ENCODE measurements at regions not wholly inside any gene's neighbourhood (a gene's known extent, or its start where the extent isn't known, plus 50 kb on each side); places are given as distances from the start of the nearest gene placed in this dataset.

DNA sequence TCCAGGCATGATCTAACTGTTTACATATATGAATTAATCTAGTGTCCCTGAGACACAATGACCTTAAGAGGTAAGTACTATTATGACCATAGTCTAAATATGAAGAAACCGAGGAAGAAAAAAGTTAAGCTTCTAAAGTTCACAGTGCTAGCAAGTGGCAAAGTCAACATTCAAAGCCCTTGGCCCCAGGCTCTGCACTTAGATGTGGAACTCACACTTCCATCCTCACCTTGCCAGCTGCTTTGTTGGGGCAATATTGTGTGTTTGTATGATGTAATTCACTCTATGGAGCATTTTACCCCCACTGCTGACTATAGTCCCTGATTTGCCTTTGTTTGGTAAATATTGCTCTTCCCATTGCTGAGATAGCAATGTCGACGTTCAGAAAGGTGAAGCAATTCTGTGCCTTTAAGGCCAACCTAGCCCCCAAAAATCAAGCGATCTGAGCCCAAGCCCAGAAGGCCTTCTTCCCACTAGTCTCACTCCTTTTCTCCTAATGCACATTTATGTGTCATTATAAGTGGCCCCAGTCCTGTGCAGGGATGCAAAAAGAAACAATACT is 487.6 kb upstream of the ZMIZ1 start:
- no peak overlapping the region for H3K4me3 ChIP-seq (ENCODE audit: low read length)
- H3K9me3 ChIP-seq (ENCODE audit: control insufficient read depth, low read depth, low read length) = no peaks in the 10 kb centered on the region
- H3K27me3 ChIP-seq (ENCODE audit: control insufficient read depth, insufficient read depth, low read length) = no peaks in the 10 kb centered on the region
- H3K36me3 ChIP-seq (ENCODE audit: control insufficient read depth, insufficient read depth, low read length) = no peaks in the 10 kb centered on the region
- no CpG with 5 or more reads among the region's 4 CpGs for WGBS (ENCODE audit: insufficient coverage, low lambda C conversion rate)
- peaks cover 23% of the 10 kb centered on the region for H3K4me1 ChIP-seq (ENCODE audit: control insufficient read depth, insufficient read depth, low read length)
- no peak overlapping the region for H3K27ac ChIP-seq (ENCODE audit: low read length)
- no peak for DNase-seq

DNA sequence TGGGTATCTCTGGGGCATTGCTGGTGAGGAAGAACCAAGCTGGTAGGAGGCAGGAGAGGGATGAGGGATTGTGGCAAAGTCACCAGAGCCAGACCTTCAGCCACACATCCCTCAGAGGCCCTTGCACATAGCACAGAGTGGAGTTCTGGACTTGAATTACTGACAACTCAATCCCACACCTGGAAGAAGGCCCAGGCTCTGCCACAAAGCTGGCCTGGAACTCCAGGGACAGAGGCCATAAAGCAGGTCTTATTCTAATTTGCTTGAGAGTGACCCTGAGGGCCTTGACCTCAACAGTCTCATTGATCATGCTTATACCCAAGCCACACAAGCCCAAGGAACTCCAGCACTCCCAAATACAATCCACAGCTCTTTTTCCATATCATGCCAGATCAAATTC is 486.2 kb upstream of the ZMIZ1 start:
- no peak for DNase-seq
- peaks cover 29% of the 10 kb centered on the region for H3K4me1 ChIP-seq (ENCODE audit: control insufficient read depth, insufficient read depth, low read length)
- no peaks in the 10 kb centered on the region for H3K9me3 ChIP-seq (ENCODE audit: control insufficient read depth, low read depth, low read length)
- H3K36me3 ChIP-seq (ENCODE audit: control insufficient read depth, insufficient read depth, low read length) = no peaks in the 10 kb centered on the region
- no peak overlapping the region for H3K27ac ChIP-seq (ENCODE audit: low read length)
- H3K27me3 ChIP-seq (ENCODE audit: control insufficient read depth, insufficient read depth, low read length) = no peaks in the 10 kb centered on the region
- H3K4me3 ChIP-seq (ENCODE audit: low read length) = no peak overlapping the region

DNA sequence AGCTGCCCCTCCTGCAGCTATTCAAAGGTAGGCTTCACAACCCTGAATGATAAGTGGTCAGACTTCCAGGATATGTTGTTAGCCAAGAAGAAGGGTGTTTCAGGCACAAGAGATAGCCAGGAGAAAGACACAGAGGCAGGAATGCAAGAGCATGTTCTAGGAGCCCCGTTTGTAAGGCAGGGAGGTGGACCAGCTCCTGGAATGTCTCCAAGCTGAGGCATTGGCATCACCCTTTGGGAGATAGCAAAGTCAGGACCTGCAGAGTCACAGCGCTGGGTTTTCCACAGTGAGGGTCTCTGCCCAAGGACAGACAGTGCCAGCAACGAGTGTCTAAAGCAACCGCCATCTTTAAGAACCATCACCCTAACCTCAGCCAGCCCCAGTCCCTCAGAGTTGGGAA is 484.5 kb upstream of the ZMIZ1 start:
- Histone ChIP-seq H3K4me3 (ENCODE audit: low read length) (no peak overlapping the region), H3K27ac (ENCODE audit: low read length) (no peak overlapping the region), H3K27me3 (ENCODE audit: control insufficient read depth, insufficient read depth, low read length) (no peaks in the 10 kb centered on the region), H3K9me3 (ENCODE audit: control insufficient read depth, low read depth, low read length) (no peaks in the 10 kb centered on the region), H3K36me3 (ENCODE audit: control insufficient read depth, insufficient read depth, low read length) (no peaks in the 10 kb centered on the region), H3K4me1 (ENCODE audit: control insufficient read depth, insufficient read depth, low read length) (peaks cover 43% of the 10 kb centered on the region)
- WGBS (ENCODE audit: insufficient coverage, low lambda C conversion rate) = no CpG with 5 or more reads among the region's 4 CpGs
- no peak for DNase-seq

DNA sequence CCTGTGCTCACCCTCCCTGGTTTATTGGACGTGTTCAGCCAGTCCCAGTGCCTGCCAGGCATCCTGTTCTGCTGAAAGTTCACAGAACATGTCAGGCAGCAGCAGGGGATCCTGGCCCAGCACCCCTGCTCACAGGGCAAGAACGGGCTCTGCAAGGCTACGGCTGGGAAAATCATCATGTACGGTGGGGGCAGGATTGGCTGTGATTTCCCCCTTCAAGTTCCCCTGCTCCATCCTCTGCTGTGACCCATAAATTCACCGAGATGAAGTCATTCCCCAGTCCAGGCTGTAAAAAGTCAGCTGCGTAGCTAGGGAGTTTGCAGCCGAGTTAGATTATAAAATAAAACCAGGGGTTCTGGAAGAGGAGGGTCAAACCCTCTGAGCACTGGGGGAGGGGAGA is 484.1 kb upstream of the ZMIZ1 start:
- H3K27me3 ChIP-seq (ENCODE audit: control insufficient read depth, insufficient read depth, low read length) = no peaks in the 10 kb centered on the region
- H3K27ac ChIP-seq (ENCODE audit: low read length) = no peak overlapping the region
- no peaks in the 10 kb centered on the region for H3K36me3 ChIP-seq (ENCODE audit: control insufficient read depth, insufficient read depth, low read length)
- peaks cover 47% of the 10 kb centered on the region for H3K4me1 ChIP-seq (ENCODE audit: control insufficient read depth, insufficient read depth, low read length)
- peak in 1 of 2 donors; percentile 59 for DNase-seq
- H3K9me3 ChIP-seq (ENCODE audit: control insufficient read depth, low read depth, low read length) = no peaks in the 10 kb centered on the region
- no peak overlapping the region for H3K4me3 ChIP-seq (ENCODE audit: low read length)
- no CpG with 5 or more reads among the region's 7 CpGs for WGBS (ENCODE audit: insufficient coverage, low lambda C conversion rate)

DNA sequence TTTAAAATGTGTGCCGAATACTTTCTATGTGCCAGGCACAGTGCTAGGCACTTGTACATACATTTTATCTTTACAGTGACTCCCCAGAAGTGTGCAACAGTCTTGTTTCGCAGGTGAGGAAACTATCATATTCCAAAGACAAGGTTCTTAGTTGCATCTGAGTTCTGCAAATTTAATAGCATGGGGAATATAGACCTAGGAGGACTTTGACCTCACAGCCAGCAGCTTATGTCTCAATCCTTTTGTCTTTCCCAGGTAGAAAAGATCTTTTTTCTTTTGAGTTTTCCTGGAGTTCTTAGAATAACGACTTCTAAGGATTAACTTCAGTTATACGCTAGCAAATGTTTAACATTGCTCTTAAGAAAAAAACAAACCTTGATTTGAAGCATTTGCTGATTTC is 482.8 kb upstream of the ZMIZ1 start:
- Histone ChIP-seq H3K27me3 (ENCODE audit: control insufficient read depth, insufficient read depth, low read length) (no peaks in the 10 kb centered on the region), H3K9me3 (ENCODE audit: control insufficient read depth, low read depth, low read length) (no peaks in the 10 kb centered on the region), H3K4me3 (ENCODE audit: low read length) (no peak overlapping the region), H3K36me3 (ENCODE audit: control insufficient read depth, insufficient read depth, low read length) (no peaks in the 10 kb centered on the region), H3K4me1 (ENCODE audit: control insufficient read depth, insufficient read depth, low read length) (peaks cover 49% of the 10 kb centered on the region), H3K27ac (ENCODE audit: low read length) (peak overlapping the region; percentile 55)
- WGBS (ENCODE audit: insufficient coverage, low lambda C conversion rate) = 40% methylated on average over 2 of the region's 4 CpGs
- peak; percentile 52 to 82 for DNase-seq

DNA sequence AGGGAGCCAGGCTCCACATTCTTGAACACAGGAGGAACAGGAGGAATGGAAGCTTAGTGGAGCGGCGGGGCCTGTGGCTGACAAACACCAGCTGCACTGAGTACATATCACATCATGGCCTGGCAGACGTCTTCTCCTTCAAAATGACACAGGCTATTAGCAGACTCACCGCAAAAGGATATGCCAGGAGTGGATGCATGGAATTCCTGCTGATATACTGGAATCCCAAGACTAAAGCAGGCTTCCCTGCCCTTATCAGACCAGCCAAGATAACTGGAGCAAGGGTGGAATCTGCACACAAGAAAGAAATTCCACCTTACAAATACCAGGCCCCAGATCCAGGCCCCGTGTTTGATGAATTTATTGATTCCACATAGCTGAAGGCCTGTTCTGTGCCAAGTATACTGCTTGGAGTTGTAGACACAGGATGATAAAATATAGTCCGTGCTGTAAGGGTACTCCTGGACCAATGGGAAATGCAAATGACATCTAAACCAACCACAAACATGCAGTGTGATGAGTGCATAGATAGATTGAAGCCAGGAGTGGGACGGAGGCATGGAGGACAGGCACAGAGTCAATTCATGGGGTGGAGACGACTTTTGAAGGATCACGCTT is 480.5 kb upstream of the ZMIZ1 start:
- DNase-seq = peak; percentile 35 to 61
- Histone ChIP-seq H3K4me3 (ENCODE audit: low read length) (no peak overlapping the region), H3K36me3 (ENCODE audit: control insufficient read depth, insufficient read depth, low read length) (no peaks in the 10 kb centered on the region), H3K27me3 (ENCODE audit: control insufficient read depth, insufficient read depth, low read length) (no peaks in the 10 kb centered on the region), H3K9me3 (ENCODE audit: control insufficient read depth, low read depth, low read length) (no peaks in the 10 kb centered on the region), H3K4me1 (ENCODE audit: control insufficient read depth, insufficient read depth, low read length) (peaks cover 49% of the 10 kb centered on the region), H3K27ac (ENCODE audit: low read length) (peak overlapping the region; percentile 47)
- WGBS (ENCODE audit: insufficient coverage, low lambda C conversion rate) = no CpG with 5 or more reads among the region's 9 CpGs

DNA sequence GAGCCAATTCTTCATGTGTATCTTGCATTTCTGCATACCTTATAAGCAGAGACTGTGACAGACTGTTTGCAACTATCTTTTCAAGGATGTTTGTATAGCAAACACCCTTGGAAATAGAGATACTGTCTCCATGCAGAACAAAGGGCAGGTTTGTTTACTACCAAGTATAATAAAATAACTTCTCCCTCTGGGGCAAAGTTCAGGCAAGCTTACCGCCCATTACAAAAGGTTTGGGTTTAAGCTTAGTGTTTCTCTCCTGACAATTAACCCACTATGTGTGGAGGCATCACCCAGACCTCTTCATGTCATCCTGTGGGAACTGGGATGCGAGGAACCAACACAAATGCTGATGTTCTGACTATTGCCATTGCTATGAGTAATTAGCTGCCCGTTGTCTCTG is 479.1 kb upstream of the ZMIZ1 start:
- Histone ChIP-seq H3K27me3 (ENCODE audit: control insufficient read depth, insufficient read depth, low read length) (no peaks in the 10 kb centered on the region), H3K4me3 (ENCODE audit: low read length) (no peak overlapping the region), H3K9me3 (ENCODE audit: control insufficient read depth, low read depth, low read length) (no peaks in the 10 kb centered on the region), H3K36me3 (ENCODE audit: control insufficient read depth, insufficient read depth, low read length) (no peaks in the 10 kb centered on the region), H3K27ac (ENCODE audit: low read length) (peak overlapping the region; percentile 30), H3K4me1 (ENCODE audit: control insufficient read depth, insufficient read depth, low read length) (peaks cover 44% of the 10 kb centered on the region)
- WGBS (ENCODE audit: insufficient coverage, low lambda C conversion rate) = 40% methylated on average over 1 of the region's 3 CpGs
- peak; percentile 54 to 88 for DNase-seq

DNA sequence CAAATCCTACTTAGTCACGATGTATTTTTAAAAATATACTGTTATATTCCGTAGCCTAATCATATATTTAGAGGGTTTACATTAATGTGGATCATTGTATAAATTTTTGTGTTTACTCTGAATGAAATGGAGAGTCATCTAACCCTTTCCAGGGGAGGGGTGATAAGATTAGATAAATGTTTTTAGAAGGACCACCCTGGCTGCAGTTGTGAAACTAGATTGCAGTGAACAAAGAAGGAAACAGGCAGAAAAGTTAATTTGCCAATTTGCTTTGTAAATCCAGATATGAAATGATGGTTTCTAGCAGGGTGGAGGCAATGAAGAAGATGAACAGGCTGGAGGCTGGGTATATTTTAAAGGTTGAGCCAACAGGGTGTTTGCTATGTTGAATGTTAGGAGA is 477.7 kb upstream of the ZMIZ1 start:
- no peak overlapping the region for H3K4me3 ChIP-seq (ENCODE audit: low read length)
- H3K9me3 ChIP-seq (ENCODE audit: control insufficient read depth, low read depth, low read length) = no peaks in the 10 kb centered on the region
- no peaks in the 10 kb centered on the region for H3K36me3 ChIP-seq (ENCODE audit: control insufficient read depth, insufficient read depth, low read length)
- DNase-seq = no peak
- peaks cover 37% of the 10 kb centered on the region for H3K4me1 ChIP-seq (ENCODE audit: control insufficient read depth, insufficient read depth, low read length)
- no CpG with 5 or more reads among the region's 2 CpGs for WGBS (ENCODE audit: insufficient coverage, low lambda C conversion rate)
- H3K27me3 ChIP-seq (ENCODE audit: control insufficient read depth, insufficient read depth, low read length) = no peaks in the 10 kb centered on the region
- no peak overlapping the region for H3K27ac ChIP-seq (ENCODE audit: low read length)

DNA sequence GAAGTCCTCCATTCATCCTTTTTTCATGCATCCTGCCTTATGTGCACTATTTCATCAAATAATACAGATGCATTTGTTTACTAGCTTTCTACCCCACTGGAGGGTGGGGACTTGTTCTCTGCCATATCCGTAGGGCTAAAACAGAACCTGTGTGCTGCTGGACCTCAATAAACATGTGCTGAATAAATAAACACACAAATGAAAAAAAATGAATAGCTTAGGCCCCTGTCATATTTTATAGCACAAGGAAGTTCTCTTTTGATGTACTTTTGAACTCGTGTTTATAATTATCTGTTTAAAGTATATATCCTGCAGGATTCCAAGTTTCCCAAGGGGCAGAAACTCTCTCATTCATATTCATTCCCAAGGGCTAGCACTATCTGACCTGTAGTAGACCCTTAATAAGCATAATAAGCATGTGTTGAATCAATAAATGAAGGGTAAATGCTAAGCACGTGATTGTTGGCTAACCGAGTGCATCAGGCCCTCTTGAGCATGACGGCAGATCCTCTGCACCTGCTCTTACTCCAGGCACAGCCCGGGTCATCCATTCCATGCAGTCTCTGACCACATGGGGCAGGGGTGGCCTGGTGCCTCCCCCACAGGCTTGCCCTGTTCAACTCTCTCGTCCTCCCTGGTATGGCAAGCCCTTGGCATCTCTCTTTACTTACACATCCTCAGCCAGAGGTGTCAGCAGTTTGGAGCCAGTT is 474.1 kb upstream of the ZMIZ1 start:
- H3K27me3 ChIP-seq (ENCODE audit: control insufficient read depth, insufficient read depth, low read length) = no peaks in the 10 kb centered on the region
- no peak overlapping the region for H3K4me3 ChIP-seq (ENCODE audit: low read length)
- H3K36me3 ChIP-seq (ENCODE audit: control insufficient read depth, insufficient read depth, low read length) = no peaks in the 10 kb centered on the region
- DNase-seq = peak in 1 of 2 donors; percentile 50
- H3K9me3 ChIP-seq (ENCODE audit: control insufficient read depth, low read depth, low read length) = no peaks in the 10 kb centered on the region
- no peak overlapping the region for H3K27ac ChIP-seq (ENCODE audit: low read length)
- H3K4me1 ChIP-seq (ENCODE audit: control insufficient read depth, insufficient read depth, low read length) = peaks cover 12% of the 10 kb centered on the region
- WGBS (ENCODE audit: insufficient coverage, low lambda C conversion rate) = 0% methylated on average over 1 of the region's 7 CpGs

DNA sequence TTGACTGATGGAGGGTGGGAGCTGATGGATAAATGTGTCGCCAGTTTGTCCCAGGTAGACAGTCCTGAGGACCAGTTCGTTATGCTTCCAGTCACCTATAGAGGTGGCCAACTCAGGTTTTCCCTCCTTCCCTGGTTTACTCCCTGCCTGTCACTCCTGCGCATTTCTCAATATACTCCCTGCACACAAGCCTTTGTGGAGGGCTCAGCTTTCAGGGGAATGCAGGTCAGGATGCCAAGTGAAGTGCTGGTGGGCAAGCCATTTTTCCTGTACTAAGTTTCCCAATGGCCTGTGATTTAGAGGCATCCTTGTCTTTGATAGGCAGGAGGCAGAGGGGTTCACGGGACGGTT is 473.5 kb upstream of the ZMIZ1 start:
- peaks cover 11% of the 10 kb centered on the region for H3K4me1 ChIP-seq (ENCODE audit: control insufficient read depth, insufficient read depth, low read length)
- no peaks in the 10 kb centered on the region for H3K9me3 ChIP-seq (ENCODE audit: control insufficient read depth, low read depth, low read length)
- H3K27ac ChIP-seq (ENCODE audit: low read length) = no peak overlapping the region
- no peak for DNase-seq
- no peak overlapping the region for H3K4me3 ChIP-seq (ENCODE audit: low read length)
- no CpG with 5 or more reads among the region's 5 CpGs for WGBS (ENCODE audit: insufficient coverage, low lambda C conversion rate)
- H3K36me3 ChIP-seq (ENCODE audit: control insufficient read depth, insufficient read depth, low read length) = no peaks in the 10 kb centered on the region
- no peaks in the 10 kb centered on the region for H3K27me3 ChIP-seq (ENCODE audit: control insufficient read depth, insufficient read depth, low read length)

DNA sequence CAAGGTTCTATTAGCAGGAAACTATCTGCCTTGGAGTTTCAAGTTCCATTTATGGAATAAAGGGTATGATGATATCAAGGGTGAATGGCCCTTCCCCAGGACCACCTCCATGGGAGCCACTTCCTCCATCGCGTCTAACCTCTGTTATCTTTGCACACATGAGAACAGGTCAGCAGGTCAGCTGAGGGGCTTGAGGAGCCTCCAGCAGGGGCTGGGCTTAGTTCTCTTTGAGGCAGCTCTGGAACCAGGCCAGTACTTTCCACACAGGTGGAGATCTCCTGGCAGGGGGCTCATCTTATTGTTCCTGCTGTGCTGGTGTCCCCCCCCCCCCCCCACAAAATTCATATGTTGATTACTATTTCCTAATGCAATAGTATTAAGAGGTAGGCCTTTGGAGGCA is 472.2 kb upstream of the ZMIZ1 start:
- no peak overlapping the region for H3K27ac ChIP-seq (ENCODE audit: low read length)
- peaks cover 19% of the 10 kb centered on the region for H3K4me1 ChIP-seq (ENCODE audit: control insufficient read depth, insufficient read depth, low read length)
- no peak for DNase-seq
- H3K27me3 ChIP-seq (ENCODE audit: control insufficient read depth, insufficient read depth, low read length) = no peaks in the 10 kb centered on the region
- H3K9me3 ChIP-seq (ENCODE audit: control insufficient read depth, low read depth, low read length) = no peaks in the 10 kb centered on the region
- H3K36me3 ChIP-seq (ENCODE audit: control insufficient read depth, insufficient read depth, low read length) = no peaks in the 10 kb centered on the region
- WGBS (ENCODE audit: insufficient coverage, low lambda C conversion rate) = no CpG with 5 or more reads among the region's 2 CpGs
- H3K4me3 ChIP-seq (ENCODE audit: low read length) = no peak overlapping the region
